DMS79 treated with DMSO at 0.1 percent for 48 hours (cell line): ENCODE measurements at regions not wholly inside any gene's neighbourhood (a gene's known extent, or its start where the extent isn't known, plus 50 kb on each side); places are given as distances from the start of the nearest gene placed in this dataset.
"Not testable (repeated sequence)": the region's sequence is repeated elsewhere in the genome, so short reads cannot be mapped to it uniquely, and the experiment has no call there.

Experiments used
- DNase-seq: peaks from one replicate; lab custom pipeline; 2025; lab: John Stamatoyannopoulos, UW

GRCh38 chr9:129435988-129436717, 184.7 kb downstream of the C9orf50 start:
- DNase-seq, result no peak

GRCh38 chr9:129435291-129435690, 185.6 kb downstream of the C9orf50 start:
- no peak for DNase-seq

- DNase-seq, result no peak
Observed at GRCh38 chr9:129434187-129434586, 186.7 kb downstream of the C9orf50 start.

DNA sequence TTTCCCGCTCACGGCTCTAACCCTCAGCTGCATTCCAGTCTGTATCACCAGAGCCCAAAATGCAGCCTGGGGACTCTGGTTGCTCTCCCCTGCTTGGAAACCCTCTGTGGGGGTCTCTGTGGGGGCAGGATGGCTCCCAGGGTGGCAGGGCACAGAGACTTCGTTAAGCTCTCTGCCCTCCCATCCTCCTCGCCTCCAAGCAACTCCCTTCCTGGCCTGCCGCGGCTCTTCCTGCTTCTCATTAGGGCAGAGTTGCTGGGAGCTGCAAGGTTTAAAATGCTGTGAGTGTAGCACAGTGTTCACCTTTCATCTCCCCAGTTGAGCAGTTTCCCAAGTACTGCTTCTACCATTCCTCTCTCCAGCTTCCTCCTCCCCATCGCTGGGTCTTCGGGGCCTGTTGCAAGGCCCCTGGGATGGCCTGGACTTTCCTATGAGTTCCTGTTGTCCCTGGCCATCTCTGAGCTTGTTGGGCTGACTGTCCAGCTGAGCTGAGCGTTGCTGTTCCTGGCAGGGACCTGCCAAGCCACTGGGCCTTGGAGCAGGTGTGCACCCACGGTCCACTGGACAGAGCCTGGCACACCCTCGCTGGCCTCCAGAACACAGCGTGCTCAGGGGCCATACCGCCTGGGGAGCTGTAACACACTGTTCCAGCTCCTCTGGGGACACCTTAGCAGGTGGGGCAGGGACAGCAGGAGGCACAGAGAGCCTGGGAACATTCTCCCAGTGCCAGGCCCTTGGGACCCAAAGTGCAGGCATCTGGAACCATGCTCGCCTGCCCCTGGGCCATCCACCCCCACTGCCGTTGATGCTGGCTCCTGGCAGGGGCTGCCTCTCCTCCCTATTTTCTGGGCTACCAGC, 188.4 kb downstream of the C9orf50 start:
- DNase-seq, result no peak

DNA sequence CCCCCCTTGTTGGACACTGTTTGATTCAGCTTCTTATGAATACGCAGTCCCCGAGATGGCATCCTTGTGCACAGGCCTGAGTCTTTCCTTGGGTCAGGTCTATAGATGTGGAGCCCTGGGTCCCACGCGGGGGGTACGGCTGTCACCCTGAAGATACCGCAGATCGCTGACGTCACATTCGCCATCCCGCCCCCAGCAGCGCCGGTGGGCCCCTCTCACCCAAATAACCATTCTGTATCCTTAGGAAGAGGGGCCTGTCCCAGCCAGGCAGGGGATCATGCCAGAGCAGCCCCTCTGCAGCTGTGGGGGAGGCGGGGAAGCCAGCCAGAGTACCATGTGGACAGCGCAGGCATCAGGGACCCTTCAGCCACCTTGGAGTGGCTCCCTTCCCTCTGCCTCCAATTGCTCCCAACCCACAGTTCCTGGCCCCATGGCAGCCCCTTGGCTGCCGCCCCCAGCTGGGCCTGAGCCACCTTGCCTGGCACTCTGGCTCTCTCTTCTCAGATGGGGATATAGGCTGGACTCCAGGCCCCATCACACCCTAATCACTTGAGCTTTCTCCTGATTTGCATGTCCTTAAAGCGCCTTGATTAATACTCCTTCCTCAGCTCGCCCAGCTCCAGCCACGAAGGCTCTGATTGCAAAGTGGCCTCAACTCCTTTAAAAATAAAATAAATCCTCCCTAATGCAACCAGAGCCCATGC, 189.8 kb downstream of the C9orf50 start:
- DNase-seq, result no peak

DNA sequence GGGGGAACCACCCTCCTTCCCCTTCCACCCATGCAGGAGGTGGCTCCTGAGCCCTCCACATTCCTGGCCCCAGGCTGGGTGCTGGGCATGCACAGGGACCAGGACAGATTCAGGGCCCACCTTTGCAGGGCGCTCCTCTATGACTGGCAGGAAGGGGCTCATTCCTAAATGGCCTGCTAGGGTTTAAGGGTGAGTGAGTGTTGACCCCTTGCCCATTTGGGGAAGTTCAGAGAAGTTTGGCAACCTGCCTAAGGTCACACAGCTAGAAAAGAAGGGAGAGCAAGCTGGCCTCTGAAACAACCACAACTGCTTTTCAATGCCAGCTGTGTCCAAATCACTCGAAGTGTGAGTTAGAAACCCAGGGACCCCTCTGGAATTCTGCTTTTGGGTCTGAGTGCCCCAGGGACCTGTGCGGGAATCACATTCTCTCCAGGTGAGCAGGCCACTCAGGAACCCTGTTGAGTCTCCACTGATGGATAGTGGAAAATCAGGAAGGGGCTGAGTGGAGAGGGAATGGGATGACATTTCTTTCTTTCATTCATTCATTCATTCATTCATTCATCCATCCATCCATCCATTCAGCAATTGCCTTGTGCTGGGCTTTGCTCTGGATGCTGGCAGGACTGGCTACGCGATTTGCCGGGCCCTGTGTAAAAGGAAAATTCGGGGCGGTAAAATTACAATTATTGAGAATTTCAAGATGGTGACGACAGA, 191.9 kb downstream of the C9orf50 start:
- no peak for DNase-seq

DNA sequence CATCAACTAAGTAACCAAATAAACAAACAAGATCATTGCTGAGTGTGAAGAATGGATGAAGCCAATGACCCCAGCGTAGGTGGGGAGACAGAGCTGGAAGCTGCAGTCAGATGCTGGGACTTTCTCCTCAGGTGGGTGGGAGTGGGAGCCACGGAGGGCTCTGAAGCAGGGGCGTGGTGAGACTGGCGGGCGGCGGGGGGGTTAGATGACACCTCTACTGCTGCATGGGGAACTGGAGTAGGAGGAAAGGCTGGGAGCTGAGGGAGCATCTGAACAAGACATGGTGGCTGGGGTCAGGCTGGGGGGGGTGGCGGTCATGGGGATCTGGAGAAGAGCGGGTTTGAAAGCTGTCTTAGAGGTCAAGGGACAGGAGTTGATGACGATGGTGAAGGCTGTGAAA, 193.8 kb downstream of the C9orf50 start:
- DNase-seq, result no peak

DNA sequence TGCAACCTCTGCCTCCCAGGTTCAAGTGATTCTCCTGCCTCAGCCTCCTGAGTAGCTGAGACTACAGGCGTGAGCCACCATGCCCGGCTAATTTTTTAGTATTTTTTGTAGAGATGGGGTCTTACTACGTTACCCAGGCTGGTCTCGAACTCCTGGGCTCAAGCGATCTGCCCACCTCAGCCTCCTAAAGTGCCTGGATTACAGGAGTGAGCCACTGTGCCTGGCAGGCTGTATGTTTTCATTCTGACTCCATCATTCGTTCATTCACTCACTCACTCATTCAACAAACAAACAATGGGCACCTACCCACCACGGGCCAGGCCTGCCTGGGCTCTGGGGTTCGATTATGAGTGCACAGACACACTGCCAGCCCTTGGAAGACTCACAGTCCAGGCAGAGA, 197.1 kb downstream of the C9orf50 start:
- DNase-seq, result not testable (repeated sequence)

- DNase-seq, result no peak
Observed at GRCh38 chr9:129423216-129423615, 197.7 kb downstream of the C9orf50 start.

GRCh38 chr9:129422843-129423192, 198.1 kb downstream of the C9orf50 start:
- DNase-seq, result no peak

GRCh38 chr9:129422032-129422842, 198.7 kb downstream of the C9orf50 start:
- no peak for DNase-seq

- DNase-seq, result no peak
Observed at GRCh38 chr9:129421371-129421770, 199.5 kb downstream of the C9orf50 start.

- no peak for DNase-seq
Observed at GRCh38 chr9:129420721-129421120, 200.2 kb downstream of the C9orf50 start.

- DNase-seq, result no peak
Observed at GRCh38 chr9:129419382-129419899, 201.5 kb downstream of the C9orf50 start.

GRCh38 chr9:129418451-129418850, 202.4 kb downstream of the C9orf50 start:
- no peak for DNase-seq

DNA sequence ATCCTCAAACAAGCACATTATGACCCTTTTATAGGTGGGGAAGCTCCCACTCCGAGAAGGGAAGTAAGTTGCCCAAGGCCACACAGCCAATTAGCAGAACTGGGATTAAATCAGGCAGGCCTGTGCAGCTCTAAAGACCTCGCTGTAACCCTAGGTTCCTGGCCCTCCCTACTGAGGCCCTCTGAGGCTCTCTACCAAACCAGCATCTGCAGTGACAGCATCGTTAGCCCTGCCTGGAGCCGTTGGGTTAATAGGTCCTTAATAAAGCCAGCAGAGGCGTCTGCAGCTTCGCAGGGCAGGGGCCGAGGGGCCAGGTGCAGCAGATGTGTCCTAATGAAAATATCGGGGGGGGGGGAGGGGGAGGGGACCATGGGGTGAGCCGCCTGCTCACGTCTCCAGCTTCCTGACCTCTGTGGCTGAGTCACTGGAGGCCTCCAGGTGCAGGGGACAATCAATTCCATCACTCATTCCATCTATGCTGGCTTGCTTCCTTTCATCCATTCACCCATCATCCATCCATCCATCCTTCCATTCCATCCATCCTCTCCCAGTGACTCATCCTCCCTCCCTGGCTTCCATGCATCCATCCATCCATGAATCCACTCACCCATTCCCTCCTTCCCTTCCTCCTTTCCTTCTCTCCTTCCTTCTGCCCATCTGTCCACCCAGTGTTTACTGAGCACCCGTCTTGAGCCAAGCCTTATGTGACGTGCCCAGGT, 203.9 kb downstream of the C9orf50 start:
- DNase-seq, result no peak

- no peak for DNase-seq
Observed at GRCh38 chr9:129415942-129416651, 204.8 kb downstream of the C9orf50 start.

DNA sequence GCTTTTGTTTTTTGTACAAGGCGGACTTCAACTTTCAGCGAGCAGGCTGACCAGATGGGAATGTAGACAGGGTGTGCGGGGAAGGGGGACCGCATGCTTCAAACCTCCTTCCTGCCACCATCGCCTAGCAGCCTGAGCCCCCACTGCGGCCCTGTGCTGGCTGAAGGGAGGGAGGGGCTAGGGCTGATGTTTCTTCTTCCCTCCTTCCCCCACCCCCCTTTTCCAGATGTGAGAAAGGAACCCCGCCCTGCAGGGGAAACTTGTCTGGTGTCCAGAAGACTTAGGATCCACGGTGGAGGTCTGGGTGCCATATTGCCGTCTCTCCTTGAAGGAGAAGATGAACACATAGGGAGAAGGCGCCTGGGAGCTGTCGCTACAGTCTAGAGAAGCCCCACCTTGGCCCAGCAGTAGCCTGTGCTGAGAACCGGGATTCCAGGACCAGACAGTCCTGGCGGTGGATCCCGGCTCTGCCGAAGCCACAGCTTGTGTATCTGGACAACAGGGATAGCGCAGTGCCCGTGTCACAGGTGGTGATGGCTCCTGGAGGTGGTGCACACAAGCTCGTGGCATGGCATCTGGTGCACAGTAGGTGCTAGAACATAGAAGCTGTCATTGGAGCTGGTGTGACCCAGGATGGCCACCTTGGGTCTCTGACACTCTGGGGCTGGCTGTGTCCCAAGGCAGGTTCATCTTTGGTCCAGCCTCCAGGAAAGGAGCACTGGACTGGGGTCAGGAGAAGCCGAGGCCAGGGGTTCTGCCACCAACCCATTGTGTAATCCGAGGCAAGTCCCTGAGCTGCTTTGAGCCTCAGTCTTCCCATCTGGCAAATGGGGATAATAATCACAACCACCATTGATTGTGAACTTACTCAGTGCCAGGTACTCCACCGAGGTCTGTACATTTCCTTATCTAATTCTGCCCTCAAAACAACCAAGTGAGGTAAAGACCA, 205.6 kb downstream of the C9orf50 start:
- DNase-seq, result no peak
